OCI-LY3 (cell line): ENCODE measurements at regions not wholly inside any gene's neighbourhood (a gene's known extent, or its start where the extent isn't known, plus 50 kb on each side); places are given as distances from the start of the nearest gene placed in this dataset.

Experiments used
- H2AFZ ChIP-seq: fragments of 200-600, 300-600 bp; shearing (Covaris generic); 2 replicates; pipeline ENCODE4 v1.6.0; 2014; ENCODE audit warnings: antibody characterized with exemption, low read depth, low read length
- H3K27ac ChIP-seq: fragments of 200-600, 300-600 bp; sonication (generic); 2 replicates; pipeline ENCODE4 v1.5.1; 2014; ENCODE audit warnings: mild to moderate bottlenecking, low read length, moderate library complexity, mixed read lengths
- H3K27me3 ChIP-seq: fragments of 200-600, 300-600 bp; sonication (generic); 2 replicates; pipeline ENCODE4 v1.6.1; 2014; ENCODE audit warnings: low read depth, low read length, mixed read lengths
- H3K36me3 ChIP-seq: fragments of 200-600, 300-600 bp; sonication (generic); replicated peaks from 2 replicates; pipeline ENCODE3; 2014; ENCODE audit warnings: low read depth, low read length, mixed read lengths
- H3K4me1 ChIP-seq: fragments of 300-600, 200-600 bp; sonication (generic); 2 replicates; pipeline ENCODE4 v1.6.1; 2014; ENCODE audit warnings: low read length, mixed read lengths
- H3K4me2 ChIP-seq: fragments of 200-600, 300-600 bp; sonication (generic); 2 replicates; pipeline ENCODE4 v1.6.1; 2014; ENCODE audit warnings: low read length, mixed read lengths
- H3K4me3 ChIP-seq: fragments of 300-600, 200-600 bp; sonication (generic); 2 replicates; pipeline ENCODE4 v1.5.1; 2014; ENCODE audit warnings: antibody characterized with exemption, mild to moderate bottlenecking, low read length, moderate library complexity
- H3K79me2 ChIP-seq: fragments of 300-600, 200-600 bp; shearing (Covaris generic); 2 replicates; pipeline ENCODE4 v1.6.1; 2014; ENCODE audit warnings: mild to moderate bottlenecking, low read length, mixed read lengths
- H3K9ac ChIP-seq: fragments of 300-600, 200-600 bp; shearing (Covaris generic); 2 replicates; pipeline ENCODE4 v1.6.0; 2014; ENCODE audit warnings: mild to moderate bottlenecking, low read length, moderate library complexity
- H3K9me3 ChIP-seq: fragments of 200-600, 300-600 bp; shearing (Covaris generic); 2 replicates; pipeline ENCODE4 v1.6.1; 2014; ENCODE audit warnings: low read length, mixed read lengths; ENCODE audit not compliant: insufficient read depth
- H4K20me1 ChIP-seq: fragments of 200-600, 300-600 bp; sonication (generic); 2 replicates; pipeline ENCODE4 v1.6.1; 2016; ENCODE audit warnings: low read length, mixed read lengths; ENCODE audit not compliant: insufficient read depth
- EZH2phosphoT487 ChIP-seq: fragments of 200-600 bp; shearing (Covaris generic); IDR thresholded peaks from 2 replicates; pipeline ENCODE4 v1.6.1; 2018; ENCODE audit warnings: antibody characterized with exemption, mixed run types, low read depth
- TF ChIP-seq, protein P1 (sequence below): fragments of 200-600, 300-600 bp; sonication (generic); IDR thresholded peaks from 2 replicates; pipeline ENCODE4 v1.5.1; 2014; ENCODE audit warnings: antibody characterized with exemption, low read length, low read depth

DNA sequence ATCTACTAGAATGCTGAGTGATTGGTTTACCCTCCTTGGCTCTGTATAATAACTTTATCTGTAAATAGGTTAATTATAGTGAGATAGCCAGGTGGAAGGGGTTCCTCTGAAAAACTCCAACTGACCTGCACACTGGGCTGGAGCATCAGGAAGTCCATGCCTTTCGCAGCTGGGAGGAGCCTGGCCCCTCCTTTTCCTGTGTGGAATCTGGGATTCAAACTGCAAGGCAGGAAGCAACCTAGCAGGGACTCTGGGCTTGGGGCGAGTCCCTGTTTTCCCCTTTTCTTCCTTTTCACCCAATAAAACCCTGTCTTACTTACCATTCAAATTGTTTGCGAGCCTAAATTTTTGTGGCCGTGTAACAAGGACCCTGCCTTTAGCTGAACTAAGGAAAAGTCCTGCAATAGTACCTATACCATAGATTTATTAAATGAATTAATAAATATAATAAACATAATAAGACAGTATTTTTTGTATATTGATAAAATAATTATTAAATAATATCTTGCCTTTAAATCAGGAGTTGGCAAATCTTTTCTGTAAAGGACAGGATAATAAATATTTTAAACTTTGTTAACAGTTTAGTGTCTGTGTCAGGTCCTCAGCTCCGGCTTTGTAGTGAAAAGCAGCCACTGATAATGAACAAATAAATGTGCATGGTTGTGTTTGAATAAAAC lies 406.2 kb upstream of the MMS22L start:
- no peak overlapping the region for H3K4me3 ChIP-seq
- no peaks in the 10 kb centered on the region for H3K4me1 ChIP-seq
- TF ChIP-seq, protein P1, sequence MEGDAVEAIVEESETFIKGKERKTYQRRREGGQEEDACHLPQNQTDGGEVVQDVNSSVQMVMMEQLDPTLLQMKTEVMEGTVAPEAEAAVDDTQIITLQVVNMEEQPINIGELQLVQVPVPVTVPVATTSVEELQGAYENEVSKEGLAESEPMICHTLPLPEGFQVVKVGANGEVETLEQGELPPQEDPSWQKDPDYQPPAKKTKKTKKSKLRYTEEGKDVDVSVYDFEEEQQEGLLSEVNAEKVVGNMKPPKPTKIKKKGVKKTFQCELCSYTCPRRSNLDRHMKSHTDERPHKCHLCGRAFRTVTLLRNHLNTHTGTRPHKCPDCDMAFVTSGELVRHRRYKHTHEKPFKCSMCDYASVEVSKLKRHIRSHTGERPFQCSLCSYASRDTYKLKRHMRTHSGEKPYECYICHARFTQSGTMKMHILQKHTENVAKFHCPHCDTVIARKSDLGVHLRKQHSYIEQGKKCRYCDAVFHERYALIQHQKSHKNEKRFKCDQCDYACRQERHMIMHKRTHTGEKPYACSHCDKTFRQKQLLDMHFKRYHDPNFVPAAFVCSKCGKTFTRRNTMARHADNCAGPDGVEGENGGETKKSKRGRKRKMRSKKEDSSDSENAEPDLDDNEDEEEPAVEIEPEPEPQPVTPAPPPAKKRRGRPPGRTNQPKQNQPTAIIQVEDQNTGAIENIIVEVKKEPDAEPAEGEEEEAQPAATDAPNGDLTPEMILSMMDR, result no peak
- no peak for TF ChIP-seq EZH2phosphoT487
- H4K20me1 ChIP-seq, result no peaks in the 10 kb centered on the region
- H2AFZ ChIP-seq, result no peak overlapping the region
- H3K9ac ChIP-seq, result no peak overlapping the region
- no peaks in the 10 kb centered on the region for H3K79me2 ChIP-seq
- no peaks in the 10 kb centered on the region for H3K9me3 ChIP-seq
- no peak overlapping the region for H3K27ac ChIP-seq
- H3K4me2 ChIP-seq, result no peak overlapping the region
- no peaks in the 10 kb centered on the region for H3K36me3 ChIP-seq
- H3K27me3 ChIP-seq, result no peaks in the 10 kb centered on the region

DNA sequence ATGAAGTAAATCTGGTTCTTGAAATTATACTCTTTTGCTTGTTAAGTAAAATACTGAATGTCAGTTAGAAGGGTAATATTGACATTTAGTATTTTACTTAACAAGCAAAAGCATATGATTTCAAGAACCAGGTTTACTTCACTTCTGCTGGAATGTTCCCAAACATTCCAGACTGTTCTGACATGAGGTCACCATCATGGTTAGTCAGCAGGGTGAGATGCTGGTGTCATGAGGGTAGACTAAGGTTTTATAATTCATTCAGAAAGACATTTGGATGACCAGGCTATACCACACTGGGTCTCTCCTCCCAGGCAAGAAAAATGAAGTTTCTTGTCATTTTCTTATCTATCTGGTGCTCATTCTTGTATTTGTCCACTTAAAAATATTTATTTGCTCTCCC lies 414.4 kb upstream of the MMS22L start:
- H4K20me1 ChIP-seq, result no peaks in the 10 kb centered on the region
- H3K27ac ChIP-seq, result no peak overlapping the region
- H3K9ac ChIP-seq, result no peak overlapping the region
- H3K79me2 ChIP-seq, result no peaks in the 10 kb centered on the region
- H3K36me3 ChIP-seq, result no peaks in the 10 kb centered on the region
- no peak overlapping the region for H3K4me2 ChIP-seq
- no peaks in the 10 kb centered on the region for H3K9me3 ChIP-seq
- TF ChIP-seq EZH2phosphoT487, result no peak
- TF ChIP-seq, protein P1, result no peak
- no peak overlapping the region for H2AFZ ChIP-seq
- H3K4me3 ChIP-seq, result no peak overlapping the region
- no peaks in the 10 kb centered on the region for H3K27me3 ChIP-seq
- peaks cover 9% of the 10 kb centered on the region for H3K4me1 ChIP-seq

DNA sequence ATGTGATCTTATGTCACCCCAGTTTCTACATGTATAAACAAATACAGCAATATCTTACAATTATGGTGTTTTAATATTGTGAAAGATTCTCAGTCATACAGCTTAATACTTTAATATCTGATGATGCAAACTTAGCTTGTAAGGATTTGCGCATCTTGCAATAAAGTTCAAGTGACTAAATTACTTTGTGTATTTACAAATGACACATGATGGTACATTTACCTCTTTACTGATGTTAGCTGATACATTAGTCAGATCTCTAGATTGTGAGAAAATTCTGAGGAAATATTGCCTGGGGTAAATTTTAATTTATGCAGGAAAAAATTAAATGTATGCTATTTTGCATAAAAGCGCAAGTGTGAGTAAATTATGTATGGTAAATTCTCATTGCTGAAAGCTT lies 418.8 kb upstream of the MMS22L start:
- H3K79me2 ChIP-seq, result no peaks in the 10 kb centered on the region
- no peak overlapping the region for H2AFZ ChIP-seq
- H3K27ac ChIP-seq, result no peak overlapping the region
- H3K9me3 ChIP-seq, result no peaks in the 10 kb centered on the region
- H3K36me3 ChIP-seq, result no peaks in the 10 kb centered on the region
- H3K9ac ChIP-seq, result no peak overlapping the region
- H3K4me2 ChIP-seq, result no peak overlapping the region
- H4K20me1 ChIP-seq, result no peaks in the 10 kb centered on the region
- H3K27me3 ChIP-seq, result no peaks in the 10 kb centered on the region
- no peak overlapping the region for H3K4me3 ChIP-seq
- no peak for TF ChIP-seq EZH2phosphoT487
- TF ChIP-seq, protein P1, result no peak
- peaks cover 9% of the 10 kb centered on the region for H3K4me1 ChIP-seq

DNA sequence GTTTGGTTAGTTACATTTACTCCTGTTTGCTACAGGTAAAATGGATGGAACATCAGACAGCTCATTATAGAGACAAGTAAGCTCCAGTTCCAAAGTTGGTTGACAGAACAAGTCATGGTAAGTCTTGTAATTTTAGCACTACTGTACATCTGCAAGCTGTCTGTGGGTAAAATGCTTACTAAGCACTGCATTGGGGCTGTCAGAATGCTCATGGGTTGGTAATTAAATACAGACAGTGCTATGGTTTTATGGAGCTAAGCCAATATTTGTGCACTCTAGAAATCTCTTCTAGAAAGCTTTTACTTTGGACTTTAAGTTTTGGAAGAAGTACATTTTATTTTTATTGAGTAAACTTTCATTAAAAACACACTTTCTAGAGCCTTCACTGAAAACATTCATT lies 419.2 kb upstream of the MMS22L start:
- H3K4me3 ChIP-seq, result no peak overlapping the region
- no peak overlapping the region for H3K9ac ChIP-seq
- H2AFZ ChIP-seq, result no peak overlapping the region
- H3K9me3 ChIP-seq, result no peaks in the 10 kb centered on the region
- no peak for TF ChIP-seq EZH2phosphoT487
- TF ChIP-seq, protein P1, result no peak
- H3K27ac ChIP-seq, result no peak overlapping the region
- H3K4me2 ChIP-seq, result no peak overlapping the region
- no peaks in the 10 kb centered on the region for H3K36me3 ChIP-seq
- no peaks in the 10 kb centered on the region for H3K79me2 ChIP-seq
- H3K27me3 ChIP-seq, result no peaks in the 10 kb centered on the region
- peaks cover 9% of the 10 kb centered on the region for H3K4me1 ChIP-seq
- H4K20me1 ChIP-seq, result no peaks in the 10 kb centered on the region
